G401.6 (cell line): ENCODE measurements at regions not wholly inside any gene's neighbourhood (a gene's known extent, or its start where the extent isn't known, plus 50 kb on each side); places are given as distances from the start of the nearest gene placed in this dataset.

Source experiments
- FAIRE-seq: peaks from 2 replicates; lab custom pipeline; 2012; peaks lifted over from hg19 to GRCh38; lab: Jason Lieb, UNC

GRCh38 chr16:48936811-48937210 is 326.8 kb upstream of the N4BP1 start:
- no peak for FAIRE-seq

GRCh38 chr16:48932216-48932855 is 322.4 kb upstream of the N4BP1 start:
- FAIRE-seq, result no peak

GRCh38 chr16:48930951-48931553 is 321.1 kb upstream of the N4BP1 start:
- no peak for FAIRE-seq

- FAIRE-seq, result no peak
Measured at GRCh38 chr16:48919791-48920190, 309.8 kb upstream of the N4BP1 start.

GRCh38 chr16:48918520-48919258 is 308.7 kb upstream of the N4BP1 start:
- no peak for FAIRE-seq

- FAIRE-seq, result no peak
Measured at GRCh38 chr16:48916566-48916965, 306.6 kb upstream of the N4BP1 start.

GRCh38 chr16:48914070-48914469 is 304.1 kb upstream of the N4BP1 start:
- no peak for FAIRE-seq

- no peak for FAIRE-seq
Measured at GRCh38 chr16:48913384-48913783, 303.4 kb upstream of the N4BP1 start.

- no peak for FAIRE-seq
Measured at GRCh38 chr16:48912360-48912759, 302.4 kb upstream of the N4BP1 start.

GRCh38 chr16:48911700-48912099 is 301.7 kb upstream of the N4BP1 start:
- no peak for FAIRE-seq

GRCh38 chr16:48910214-48910613 is 300.2 kb upstream of the N4BP1 start:
- FAIRE-seq, result no peak

- FAIRE-seq, result no peak
Measured at GRCh38 chr16:48909231-48909630, 299.3 kb upstream of the N4BP1 start.

GRCh38 chr16:48907906-48908634 is 298.1 kb upstream of the N4BP1 start:
- no peak for FAIRE-seq

- FAIRE-seq, result no peak
Measured at GRCh38 chr16:48905632-48906505, 295.9 kb upstream of the N4BP1 start.

- no peak for FAIRE-seq
Measured at GRCh38 chr16:48904333-48904732, 294.4 kb upstream of the N4BP1 start.

- FAIRE-seq, result no peak
Measured at GRCh38 chr16:48903039-48903438, 293.1 kb upstream of the N4BP1 start.

- no peak for FAIRE-seq
Measured at GRCh38 chr16:48901712-48902374, 291.9 kb upstream of the N4BP1 start.

- FAIRE-seq, result no peak
Measured at GRCh38 chr16:48899500-48899899, 289.5 kb upstream of the N4BP1 start.

GRCh38 chr16:48897698-48898205 is 287.8 kb upstream of the N4BP1 start:
- FAIRE-seq, result no peak

- no peak for FAIRE-seq
Measured at GRCh38 chr16:48895142-48895541, 285.2 kb upstream of the N4BP1 start.

GRCh38 chr16:48892893-48893292 is 282.9 kb upstream of the N4BP1 start:
- FAIRE-seq, result no peak
